GM23248 (cell line): ENCODE measurements at regions not wholly inside any gene's neighbourhood (a gene's known extent, or its start where the extent isn't known, plus 50 kb on each side); places are given as distances from the start of the nearest gene placed in this dataset.

Experiments
- EZH2 ChIP-seq: fragments of 200-600 bp; sonication (generic); IDR thresholded peaks from 2 replicates; pipeline ENCODE4 v1.6.1; 2018; ENCODE audit warnings: antibody characterized with exemption, mild to moderate bottlenecking; ENCODE audit not compliant: insufficient read depth, poor library complexity, severe bottlenecking
- EZH2phosphoT487 ChIP-seq: fragments of 200-600 bp; sonication (generic); IDR thresholded peaks from 2 replicates; pipeline ENCODE4 v1.6.1; 2018; ENCODE audit warnings: antibody characterized with exemption, moderate library complexity, mild to moderate bottlenecking, low read depth; ENCODE audit not compliant: insufficient read depth

DNA sequence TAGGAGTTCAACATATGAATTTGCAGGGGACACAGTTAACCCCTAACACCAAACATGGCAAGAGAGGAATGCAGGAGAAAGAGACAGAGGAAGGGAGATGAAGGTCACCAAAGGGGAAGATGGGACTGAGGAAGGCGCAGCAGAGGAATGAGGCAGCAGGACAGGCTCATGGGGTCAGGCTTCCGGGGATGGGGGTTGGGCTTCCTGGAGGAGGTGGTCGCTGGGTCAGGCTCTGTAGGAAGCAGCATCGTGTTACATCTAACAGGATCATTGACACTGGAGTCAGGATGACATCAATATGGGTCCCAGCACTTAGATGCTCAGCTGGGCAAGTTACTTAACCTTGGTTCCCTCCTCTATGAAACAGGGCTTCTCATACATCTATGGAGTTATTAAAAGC, 113.2 kb downstream of the NPTX2 start:
- no peak for TF ChIP-seq EZH2
- TF ChIP-seq EZH2phosphoT487: no peak
